ENCODE measurements at regions not wholly inside any gene's neighbourhood (a gene's known extent, or its start where the extent isn't known, plus 50 kb on each side); places are given as distances from the start of the nearest gene placed in this dataset.
A peak's percentile ranks its signal among the peaks of the same experiment; 100 is the strongest.

DNA sequence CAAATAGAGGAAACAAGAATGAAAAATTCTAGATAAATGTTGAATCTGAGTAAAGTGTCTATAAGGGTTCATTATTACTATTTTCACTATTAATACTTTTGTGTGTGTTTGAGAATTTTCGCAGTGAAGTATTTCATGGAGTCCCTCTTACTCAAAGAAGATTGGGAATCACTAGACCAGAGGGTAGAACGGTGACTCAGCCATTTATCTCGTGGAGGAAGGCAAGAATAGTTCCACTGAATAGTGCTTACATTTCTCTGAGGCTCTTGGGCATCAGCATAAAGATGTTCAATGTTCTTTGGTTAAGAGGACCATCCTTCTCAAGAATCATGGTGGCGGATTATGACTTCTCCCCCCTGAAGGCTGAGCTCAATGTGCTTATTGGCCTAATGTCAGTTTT is 376.7 kb upstream of the ARID1B start:
- DNase-seq: no peak

- DNase-seq: no peak
These were observed 378.2 kb upstream of the ARID1B start for GRCh38 chr6:156398966-156399365.

DNA sequence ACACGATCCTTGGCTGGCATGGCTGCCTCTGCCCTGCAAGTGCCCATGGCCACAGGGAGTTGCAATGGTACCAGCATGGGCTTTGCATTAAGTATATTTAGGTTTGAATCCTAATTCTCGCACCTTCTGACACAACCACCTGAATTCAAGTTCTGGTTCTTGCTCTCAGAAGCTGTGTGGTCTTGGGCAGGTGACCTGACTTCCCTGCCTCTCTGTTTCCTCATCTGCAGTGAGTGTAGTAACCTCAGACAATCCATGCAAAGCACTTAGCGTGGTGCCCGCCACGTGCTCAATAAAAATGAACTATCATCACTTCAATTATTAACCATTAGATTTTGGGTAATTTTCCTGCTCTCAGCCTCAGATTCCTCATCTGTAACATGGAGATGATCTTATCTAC is 378.8 kb upstream of the ARID1B start:
- no peak for DNase-seq

DNA sequence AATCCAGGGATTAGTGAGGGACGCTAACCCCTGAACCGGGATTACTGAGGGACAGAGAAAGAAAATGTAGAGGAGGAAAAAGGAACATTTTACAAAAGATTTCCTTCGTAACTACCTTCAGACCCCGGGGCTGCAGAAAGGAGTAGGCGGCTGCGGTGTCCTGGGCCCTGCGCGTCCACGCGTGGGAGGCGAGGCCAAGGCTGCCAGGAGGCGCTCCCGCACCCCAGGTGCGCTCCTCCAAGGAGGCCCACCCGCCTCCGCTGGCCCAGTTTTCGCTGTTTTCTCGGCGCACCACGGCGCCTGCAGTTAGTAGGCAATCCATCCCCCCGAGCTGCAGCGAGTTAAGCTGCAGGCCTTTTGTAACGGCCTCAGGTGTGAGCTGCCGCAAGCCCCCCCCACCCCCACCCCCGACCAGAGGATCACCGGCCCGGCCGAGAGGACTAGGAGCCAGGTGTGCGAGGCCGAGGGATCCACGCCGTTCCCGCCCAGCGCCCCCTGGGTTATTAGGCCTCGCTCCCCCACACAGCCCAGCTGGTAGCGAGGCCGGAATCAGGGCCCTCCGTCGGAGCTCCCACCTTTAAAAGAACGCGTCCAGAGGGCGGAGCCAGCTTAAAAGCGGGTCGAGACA is 380.3 kb upstream of the ARID1B start:
- no peak for DNase-seq

DNA sequence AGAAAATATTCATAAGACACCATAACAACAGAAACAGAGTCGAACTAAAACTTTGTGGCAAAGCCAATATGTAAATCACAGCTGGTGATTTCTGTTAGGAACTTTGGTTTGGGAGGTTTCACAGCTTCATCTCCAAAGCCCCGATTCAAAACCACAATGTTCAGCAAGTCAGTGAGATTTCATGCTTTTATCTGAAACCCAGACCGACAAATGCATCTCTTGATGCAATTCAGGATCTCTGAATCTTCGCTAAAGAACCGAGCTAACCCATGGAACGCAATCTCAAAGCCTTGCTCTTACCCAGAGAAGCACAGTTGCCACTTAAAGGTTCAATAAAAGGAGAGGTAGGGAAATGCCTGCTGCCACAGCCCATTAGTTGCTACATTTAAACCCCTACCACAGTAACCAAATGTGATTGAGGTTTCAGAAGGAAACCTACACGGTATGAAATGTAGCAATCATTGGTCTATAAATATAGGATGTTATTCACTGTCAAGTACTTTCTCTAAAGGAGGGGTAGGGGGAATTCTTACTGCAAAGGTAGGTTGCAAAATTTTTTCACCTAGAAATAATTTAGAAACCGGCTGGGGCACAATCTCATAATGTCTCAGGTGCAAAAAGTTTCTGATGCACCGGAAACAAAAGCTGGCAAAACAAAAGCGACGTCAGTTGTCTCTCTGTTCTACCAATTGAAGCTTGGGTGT is 381.0 kb upstream of the ARID1B start:
- DNase-seq: peak; percentile 33 to 38

GRCh38 chr6:156395276-156395675 is 381.9 kb upstream of the ARID1B start:
- DNase-seq: peak; percentile 39 to 54

DNA sequence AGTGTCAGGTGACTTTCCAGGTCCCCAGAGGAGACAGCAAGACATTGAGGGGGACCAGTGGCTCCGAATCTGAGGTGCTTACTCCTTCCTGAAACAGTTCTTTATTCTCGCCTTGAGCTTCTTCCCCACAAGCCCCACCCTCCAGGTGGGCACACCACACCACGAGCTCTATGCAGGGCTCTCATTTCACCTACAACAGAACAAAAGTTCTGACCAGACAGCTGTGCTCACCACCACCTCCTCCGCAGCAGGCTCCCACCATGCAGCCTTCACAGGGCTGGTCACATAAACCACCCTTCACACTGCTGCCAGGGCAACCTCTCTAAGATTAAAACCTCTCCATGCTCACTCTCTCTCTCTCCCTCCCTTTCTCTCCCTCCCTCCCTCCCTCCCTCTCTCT is 384.5 kb upstream of the ARID1B start:
- no peak for DNase-seq

- DNase-seq: no peak
These were observed 385.2 kb upstream of the ARID1B start for GRCh38 chr6:156391977-156392376.

GRCh38 chr6:156391061-156391672 is 386.0 kb upstream of the ARID1B start:
- no peak for DNase-seq

DNA sequence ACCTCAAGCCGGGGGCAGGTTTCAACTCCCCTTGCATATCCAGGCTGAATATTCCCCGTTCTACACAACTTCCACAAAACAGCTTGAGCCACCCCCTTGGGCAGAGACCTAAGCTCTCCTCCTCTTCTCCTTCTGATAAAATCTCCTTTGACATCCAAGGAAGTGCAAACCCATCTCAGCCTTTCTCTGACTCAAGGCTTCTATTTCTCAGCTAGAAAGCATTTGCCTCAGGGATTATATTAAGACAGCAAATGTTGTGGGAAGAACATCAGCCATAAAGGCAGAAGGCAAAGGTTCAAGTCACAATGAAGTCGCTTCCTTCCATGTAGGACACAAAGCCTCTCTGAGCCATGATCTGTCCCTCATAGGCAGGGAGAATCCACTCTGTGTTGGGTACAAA is 386.6 kb upstream of the ARID1B start:
- no peak for DNase-seq

DNA sequence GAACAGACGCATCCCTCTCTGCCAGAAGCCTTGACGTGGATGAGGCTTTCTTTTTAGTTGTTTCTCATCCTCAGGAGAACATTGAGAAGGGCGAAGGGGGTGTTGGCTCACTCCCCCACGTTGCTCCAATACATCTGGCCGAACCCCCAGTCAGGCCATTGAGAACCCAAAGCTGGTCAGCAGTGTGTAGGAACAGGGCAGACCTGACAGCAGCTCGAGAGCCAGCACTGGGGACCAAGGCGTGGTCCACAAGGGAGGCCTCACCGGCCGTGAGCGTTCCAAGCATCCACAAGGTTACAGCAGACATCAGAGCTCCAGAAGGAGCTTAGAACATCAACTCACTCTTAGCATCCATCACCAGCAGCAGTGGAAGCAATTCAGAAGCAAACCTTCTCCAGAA is 387.9 kb upstream of the ARID1B start:
- no peak for DNase-seq

GRCh38 chr6:156387472-156387871 is 389.7 kb upstream of the ARID1B start:
- no peak for DNase-seq

DNA sequence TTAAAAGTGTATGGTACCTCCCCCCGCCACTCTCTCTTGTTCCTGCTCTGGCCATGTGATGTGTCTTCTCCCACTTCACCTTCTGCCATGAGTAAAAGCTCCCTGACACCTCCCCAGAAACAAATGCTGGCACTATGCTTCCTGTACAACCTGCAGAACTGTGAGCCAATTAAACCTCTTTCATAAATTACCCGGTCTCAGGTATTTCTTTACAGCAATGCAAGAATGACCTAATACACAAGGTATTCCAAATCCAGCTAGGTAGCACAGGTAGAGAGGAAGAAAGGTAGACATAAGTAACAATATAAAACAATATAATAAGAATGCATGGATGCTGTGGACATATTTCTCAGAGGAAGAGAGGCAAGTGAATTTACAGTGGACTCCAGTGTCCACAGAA is 394.1 kb upstream of the ARID1B start:
- no peak for DNase-seq

- no peak for DNase-seq
These were observed 397.5 kb upstream of the ARID1B start for GRCh38 chr6:156379392-156380289.

- DNase-seq: no peak
These were observed 398.3 kb upstream of the ARID1B start for GRCh38 chr6:156378853-156379252.

DNA sequence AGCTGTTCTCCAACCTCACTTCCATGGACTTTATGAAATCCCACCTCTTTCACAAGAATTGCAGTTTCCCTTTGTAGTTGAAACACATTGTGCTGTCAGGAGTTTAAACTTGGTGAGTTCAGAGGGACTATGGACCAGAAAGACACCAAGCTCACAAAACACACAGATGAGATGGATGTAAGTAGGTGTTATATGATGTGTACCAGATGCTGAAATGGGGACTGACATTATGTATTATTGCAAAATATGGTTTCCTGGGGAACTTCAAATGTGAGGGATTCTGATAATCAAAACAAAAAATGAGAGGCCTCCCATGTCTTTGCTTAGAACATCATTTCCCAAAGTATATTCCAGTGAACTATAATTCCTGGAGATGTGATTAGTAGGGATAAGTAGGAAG is 401.1 kb upstream of the ARID1B start:
- DNase-seq: no peak

- no peak for DNase-seq
These were observed 417.3 kb upstream of the ARID1B start for GRCh38 chr6:156359912-156360311.

DNA sequence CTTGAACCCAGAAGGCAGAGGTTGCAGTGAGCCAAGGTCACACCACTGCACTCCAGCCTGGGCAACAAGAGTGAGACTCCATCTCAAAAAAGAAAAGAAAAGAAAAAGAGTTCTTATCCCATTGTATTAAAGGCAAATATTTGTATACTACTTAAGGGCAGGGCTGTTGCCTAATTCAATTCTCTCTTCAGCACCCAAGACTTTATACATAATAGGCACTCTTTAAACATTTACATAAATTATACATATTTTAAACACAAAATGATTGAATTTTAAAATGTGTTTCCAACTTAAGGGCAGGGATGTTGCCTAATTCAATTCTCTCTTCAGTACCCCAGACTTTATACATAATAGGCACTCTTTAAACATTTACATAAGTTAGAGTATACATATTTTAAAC is 424.3 kb upstream of the ARID1B start:
- DNase-seq: no peak

- no peak for DNase-seq
These were observed 425.7 kb upstream of the ARID1B start for GRCh38 chr6:156351346-156351966.

- DNase-seq: no peak
These were observed 426.8 kb upstream of the ARID1B start for GRCh38 chr6:156350337-156350736.

- no peak for DNase-seq
These were observed 428.3 kb upstream of the ARID1B start for GRCh38 chr6:156348849-156349248.

GRCh38 chr6:156348424-156348823 is 428.8 kb upstream of the ARID1B start:
- no peak for DNase-seq

DNA sequence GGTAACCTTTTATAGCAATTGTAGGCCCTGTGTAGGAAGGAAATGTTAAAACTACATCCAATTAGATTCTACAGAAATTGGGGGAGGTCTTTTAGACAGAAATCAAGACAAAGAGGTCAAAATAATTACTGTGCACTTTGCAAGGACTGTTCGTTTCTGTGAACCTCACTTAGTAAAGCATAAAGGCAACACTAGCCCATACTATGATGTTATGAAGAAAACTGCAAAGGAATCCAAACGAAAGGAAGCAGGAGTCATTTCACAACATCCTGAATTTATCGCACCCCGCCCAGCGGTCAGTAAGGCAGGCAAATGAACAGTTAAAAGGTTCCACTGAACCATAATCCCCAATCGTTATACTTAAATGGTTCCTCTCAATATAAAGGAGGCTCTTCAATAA is 429.5 kb upstream of the ARID1B start:
- DNase-seq: no peak

Data from activated T-cell treated with anti-CD3 and anti-CD28 coated beads, Interleukin-2, amount 50 U/mL, for 48 hours (primary cell).